ENCODE measurements at regions not wholly inside any gene's neighbourhood (a gene's known extent, or its start where the extent isn't known, plus 50 kb on each side); places are given as distances from the start of the nearest gene placed in this dataset.

GRCh38 chr7:145665499-145666258, 450.9 kb upstream of the CNTNAP2 start:
- Histone ChIP-seq H3K36me3 (no peaks in the 10 kb centered on the region), H3K9me3 (peaks cover 0 to 22% (median 0%) of the 10 kb centered on the region in 11 donors), H3K4me1 (no peaks in the 10 kb centered on the region), H3K27me3 (no peaks in the 10 kb centered on the region), H3K4me3 (no peak overlapping the region), H3K27ac (peak overlapping the region in 1 of 10 donors; percentile 4)
- TF ChIP-seq CTCF (IDR thresholded peaks at IDR 0.05): no peak
- intact Hi-C loops (cut with DNase I): no loop called here
- WGBS, 2 donors: 65 to 71% methylated on average over 3 of the region's 3 CpGs
- ATAC-seq (peak in 4 of 8 donors; percentile 26 to 76 (median 54)), DNase-seq (no peak)

- 91 to 93% methylated on average over 1 of the region's 1 CpG for WGBS, 2 donors
- peak in 1 of 8 donors; percentile 39 for ATAC-seq
- no peak for TF ChIP-seq CTCF (IDR thresholded peaks at IDR 0.05)
- no peak overlapping the region for H3K4me3 ChIP-seq
- peaks cover 0 to 21% (median 0%) of the 10 kb centered on the region in 11 donors for H3K9me3 ChIP-seq
- no peaks in the 10 kb centered on the region for H3K4me1 ChIP-seq
- intact Hi-C loops (cut with DNase I): no loop called here
- no peaks in the 10 kb centered on the region for H3K27me3 ChIP-seq
- H3K36me3 ChIP-seq: no peaks in the 10 kb centered on the region
- no peak overlapping the region for H3K27ac ChIP-seq
- DNase-seq: no peak
Observed at GRCh38 chr7:145655666-145656065, 460.9 kb upstream of the CNTNAP2 start.

- no peak overlapping the region for H3K4me3 ChIP-seq
- no peaks in the 10 kb centered on the region for H3K27me3 ChIP-seq
- DNase-seq: no peak
- H3K27ac ChIP-seq: no peak overlapping the region
- no peaks in the 10 kb centered on the region for H3K36me3 ChIP-seq
- WGBS, 2 donors: 92 to 94% methylated on average over 6 of the region's 6 CpGs
- H3K4me1 ChIP-seq: no peaks in the 10 kb centered on the region
- peaks cover 0 to 41% (median 3%) of the 10 kb centered on the region in 11 donors for H3K9me3 ChIP-seq
- TF ChIP-seq CTCF (IDR thresholded peaks at IDR 0.05): no peak
- intact Hi-C loops (cut with DNase I): loop anchor here in 1 of 10 donors (10.0 kb wide), 1 partner anchor 60 kb away; no protein-coding TSS in a partner anchor
- ATAC-seq: no peak
Observed at GRCh38 chr7:145645135-145645515, 471.5 kb upstream of the CNTNAP2 start.

GRCh38 chr7:145644426-145645134, 472.0 kb upstream of the CNTNAP2 start:
- TF ChIP-seq CTCF (IDR thresholded peaks at IDR 0.05): no peak
- no peaks in the 10 kb centered on the region for H3K4me1 ChIP-seq
- no peaks in the 10 kb centered on the region for H3K27me3 ChIP-seq
- intact Hi-C loops (cut with DNase I): loop anchor here in 1 of 10 donors (10.0 kb wide), 1 partner anchor 60 kb away; no protein-coding TSS in a partner anchor
- WGBS, 2 donors: 79 to 85% methylated on average over 9 of the region's 9 CpGs
- DNase-seq (no peak), ATAC-seq (no peak)
- H3K36me3 ChIP-seq: no peaks in the 10 kb centered on the region
- peaks cover 0 to 46% (median 7%) of the 10 kb centered on the region in 11 donors for H3K9me3 ChIP-seq
- H3K4me3 ChIP-seq: no peak overlapping the region
- no peak overlapping the region for H3K27ac ChIP-seq

Data from heart right ventricle (tissue), 16 donors.